ENCODE measurements at regions not wholly inside any gene's neighbourhood (a gene's known extent, or its start where the extent isn't known, plus 50 kb on each side); places are given as distances from the start of the nearest gene placed in this dataset.
"Not testable (repeated sequence)": the region's sequence is repeated elsewhere in the genome, so short reads cannot be mapped to it uniquely, and the experiment has no call there.

DNA sequence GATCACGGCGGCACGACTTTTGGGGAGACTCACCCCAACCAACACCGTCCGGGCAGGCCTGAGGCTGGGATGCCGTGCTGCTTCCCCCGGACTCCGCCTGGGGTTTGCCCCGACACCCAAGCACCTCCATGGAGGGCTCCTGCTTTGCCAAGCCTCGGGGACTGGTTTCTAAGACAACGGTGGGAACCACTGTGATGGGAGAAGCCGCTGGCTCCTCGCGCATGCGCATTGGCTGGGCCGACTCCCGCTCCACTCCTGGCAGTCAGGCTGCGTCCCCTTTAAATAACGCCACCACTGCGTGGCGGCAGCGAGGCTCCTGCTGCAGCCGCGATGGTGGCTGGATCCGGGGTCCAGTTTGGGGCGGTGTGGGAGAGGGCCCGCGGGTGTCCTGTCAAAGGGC, 201.0 kb downstream of the ZNF716 start (continued):
- TF ChIP-seq, protein P1, sequence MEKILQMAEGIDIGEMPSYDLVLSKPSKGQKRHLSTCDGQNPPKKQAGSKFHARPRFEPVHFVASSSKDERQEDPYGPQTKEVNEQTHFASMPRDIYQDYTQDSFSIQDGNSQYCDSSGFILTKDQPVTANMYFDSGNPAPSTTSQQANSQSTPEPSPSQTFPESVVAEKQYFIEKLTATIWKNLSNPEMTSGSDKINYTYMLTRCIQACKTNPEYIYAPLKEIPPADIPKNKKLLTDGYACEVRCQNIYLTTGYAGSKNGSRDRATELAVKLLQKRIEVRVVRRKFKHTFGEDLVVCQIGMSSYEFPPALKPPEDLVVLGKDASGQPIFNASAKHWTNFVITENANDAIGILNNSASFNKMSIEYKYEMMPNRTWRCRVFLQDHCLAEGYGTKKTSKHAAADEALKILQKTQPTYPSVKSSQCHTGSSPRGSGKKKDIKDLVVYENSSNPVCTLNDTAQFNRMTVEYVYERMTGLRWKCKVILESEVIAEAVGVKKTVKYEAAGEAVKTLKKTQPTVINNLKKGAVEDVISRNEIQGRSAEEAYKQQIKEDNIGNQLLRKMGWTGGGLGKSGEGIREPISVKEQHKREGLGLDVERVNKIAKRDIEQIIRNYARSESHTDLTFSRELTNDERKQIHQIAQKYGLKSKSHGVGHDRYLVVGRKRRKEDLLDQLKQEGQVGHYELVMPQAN (conservative IDR thresholded peaks at IDR 0.05): no peak
- no peak for TF ChIP-seq ATF3 (IDR thresholded peaks at IDR 0.05; ENCODE audit: borderline replicate concordance, extremely low read depth, low read depth, low read length)
- TF ChIP-seq, protein P2, sequence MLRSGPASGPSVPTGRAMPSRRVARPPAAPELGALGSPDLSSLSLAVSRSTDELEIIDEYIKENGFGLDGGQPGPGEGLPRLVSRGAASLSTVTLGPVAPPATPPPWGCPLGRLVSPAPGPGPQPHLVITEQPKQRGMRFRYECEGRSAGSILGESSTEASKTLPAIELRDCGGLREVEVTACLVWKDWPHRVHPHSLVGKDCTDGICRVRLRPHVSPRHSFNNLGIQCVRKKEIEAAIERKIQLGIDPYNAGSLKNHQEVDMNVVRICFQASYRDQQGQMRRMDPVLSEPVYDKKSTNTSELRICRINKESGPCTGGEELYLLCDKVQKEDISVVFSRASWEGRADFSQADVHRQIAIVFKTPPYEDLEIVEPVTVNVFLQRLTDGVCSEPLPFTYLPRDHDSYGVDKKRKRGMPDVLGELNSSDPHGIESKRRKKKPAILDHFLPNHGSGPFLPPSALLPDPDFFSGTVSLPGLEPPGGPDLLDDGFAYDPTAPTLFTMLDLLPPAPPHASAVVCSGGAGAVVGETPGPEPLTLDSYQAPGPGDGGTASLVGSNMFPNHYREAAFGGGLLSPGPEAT (IDR thresholded peaks at IDR 0.05; ENCODE audit: low read depth): no peak
- TF ChIP-seq ZNF622 (IDR thresholded peaks at IDR 0.05): no peak
- TF ChIP-seq POLR2A (IDR thresholded peaks at IDR 0.05; ENCODE audit: low read depth, low read length): no peak
- no peak for TF ChIP-seq FOS (IDR thresholded peaks at IDR 0.05; ENCODE audit: borderline replicate concordance, extremely low read depth, insufficient read length)
- no peak for TF ChIP-seq TBL1XR1 (IDR thresholded peaks at IDR 0.05; ENCODE audit: low read depth, low read length)
- no peak for TF ChIP-seq SMAD1 (IDR thresholded peaks at IDR 0.05; ENCODE audit: low read depth, partially characterized antibody)
- no peak for TF ChIP-seq STAT3 (IDR thresholded peaks at IDR 0.05; ENCODE audit: low read depth, low read length)

DNA sequence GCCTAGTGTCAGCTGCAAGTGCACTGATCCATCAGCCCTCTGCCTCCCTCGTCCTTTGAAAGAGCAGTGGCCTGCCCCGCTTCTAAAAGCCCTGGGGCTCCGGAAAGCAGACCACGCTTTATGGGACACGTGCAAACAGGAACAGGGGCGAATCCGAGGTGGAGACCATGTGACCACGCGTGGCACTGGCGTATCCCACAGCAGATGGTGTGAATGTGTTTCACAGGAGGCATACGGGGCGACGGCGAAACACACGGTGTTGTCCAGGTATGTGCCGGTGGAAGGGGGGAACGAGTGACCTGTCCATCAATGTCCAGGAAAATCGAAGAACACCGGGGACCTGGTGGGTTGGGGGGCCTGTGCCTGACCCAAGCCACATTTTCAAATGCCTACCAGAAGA, 201.6 kb downstream of the ZNF716 start:
- 63% methylated on average over 19 of the region's 19 CpGs for WGBS (ENCODE audit: insufficient coverage, insufficient replicate concordance, low lambda C conversion rate, missing lambda C conversion rate)
- DNase-seq (ENCODE audit: low read depth, low spot score); RAD21 ChIA-PET (ENCODE audit: unreplicated experiment); BruUV-seq (replicated peaks); ATAC-seq; H3K4me2 ChIP-seq (ENCODE audit: control insufficient read depth, insufficient read depth); POLR2A ChIA-PET; H3K36me3 ChIP-seq (ENCODE audit: control insufficient read depth in 2 of 2, insufficient read depth in 2 of 2, low read length in 1 of 2); FAIRE-seq; SMC1A ChIA-PET (ENCODE audit: uncharacterized antibody, unreplicated experiment); H4K20me1 ChIP-seq (ENCODE audit: control insufficient read depth, insufficient read depth); CTCF ChIA-PET; H3K4me1 ChIP-seq (ENCODE audit: control insufficient read depth, insufficient read depth, low read length); H3K27me3 ChIP-seq (replicated peaks in 1 of 2; ENCODE audit: control insufficient read depth in 2 of 2, insufficient read depth in 2 of 2, low read length in 1 of 2); in situ Hi-C loops (cut with MboI); H3K27ac ChIP-seq (ENCODE audit: control insufficient read depth, insufficient read depth); H3K9me3 ChIP-seq (replicated peaks; ENCODE audit: control insufficient read depth, insufficient read depth, low read length); H3K79me2 ChIP-seq (ENCODE audit: control insufficient read depth, insufficient read depth, low read length); H3K4me3 ChIP-seq; H3K9ac ChIP-seq (ENCODE audit: control insufficient read depth, insufficient read depth, low read length); intact Hi-C loops (cut with micrococcal nuclease; ENCODE audit: unreplicated experiment); H2AFZ ChIP-seq (ENCODE audit: control insufficient read depth, low read depth, low read length): not testable (repeated sequence)

All from GM12878 (cell line).